Cardiac fibroblast (primary cell): ENCODE measurements at regions not wholly inside any gene's neighbourhood (a gene's known extent, or its start where the extent isn't known, plus 50 kb on each side); places are given as distances from the start of the nearest gene placed in this dataset.

ENCODE experiments used
- DNase-seq, 2 donors: peaks; one replicate each; pipeline versions ENCODE4 v3.0.0 to v3.0.0-alpha.2; 2010; ENCODE audit warnings: low read depth in 2 of 2
- H3K4me3 ChIP-seq, 2 donors: replicated peaks in 1 of 2; 1 replicate in 1 of 2; 2 replicates in 1 of 2; pipeline ENCODE4 v1.5.1; 2011; ENCODE audit warnings: low read depth in 2 of 2, low read length in 2 of 2, mild to moderate bottlenecking in 2 of 2, moderate library complexity in 1 of 2
- TF ChIP-seq, protein P1 (sequence below): IDR thresholded peaks from one replicate; pipeline ENCODE4 v1.5.1; 2011; ENCODE audit warnings: low read depth, mild to moderate bottlenecking, low read length, inconsistent platforms

DNA sequence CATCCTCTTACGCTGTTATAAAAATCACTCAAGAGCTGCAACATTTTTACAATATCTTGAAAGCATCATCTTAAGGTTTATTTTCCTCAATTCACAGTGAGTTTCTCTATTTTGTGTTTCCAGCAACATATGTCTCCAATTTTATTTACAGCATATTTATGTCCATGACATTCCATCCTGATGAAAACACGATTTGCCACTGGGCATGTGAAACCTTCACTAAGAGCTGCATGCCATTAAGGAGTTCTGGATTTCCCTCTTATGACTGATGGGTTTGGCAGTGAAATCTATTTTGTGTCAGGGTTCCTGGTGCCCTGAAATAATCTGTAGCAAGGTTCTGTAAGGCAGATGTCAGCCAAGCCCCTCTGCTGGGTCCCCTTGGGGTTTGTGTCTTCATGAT lies 527.6 kb upstream of the KLF12 start:
- no peak for DNase-seq
- TF ChIP-seq, protein P1, sequence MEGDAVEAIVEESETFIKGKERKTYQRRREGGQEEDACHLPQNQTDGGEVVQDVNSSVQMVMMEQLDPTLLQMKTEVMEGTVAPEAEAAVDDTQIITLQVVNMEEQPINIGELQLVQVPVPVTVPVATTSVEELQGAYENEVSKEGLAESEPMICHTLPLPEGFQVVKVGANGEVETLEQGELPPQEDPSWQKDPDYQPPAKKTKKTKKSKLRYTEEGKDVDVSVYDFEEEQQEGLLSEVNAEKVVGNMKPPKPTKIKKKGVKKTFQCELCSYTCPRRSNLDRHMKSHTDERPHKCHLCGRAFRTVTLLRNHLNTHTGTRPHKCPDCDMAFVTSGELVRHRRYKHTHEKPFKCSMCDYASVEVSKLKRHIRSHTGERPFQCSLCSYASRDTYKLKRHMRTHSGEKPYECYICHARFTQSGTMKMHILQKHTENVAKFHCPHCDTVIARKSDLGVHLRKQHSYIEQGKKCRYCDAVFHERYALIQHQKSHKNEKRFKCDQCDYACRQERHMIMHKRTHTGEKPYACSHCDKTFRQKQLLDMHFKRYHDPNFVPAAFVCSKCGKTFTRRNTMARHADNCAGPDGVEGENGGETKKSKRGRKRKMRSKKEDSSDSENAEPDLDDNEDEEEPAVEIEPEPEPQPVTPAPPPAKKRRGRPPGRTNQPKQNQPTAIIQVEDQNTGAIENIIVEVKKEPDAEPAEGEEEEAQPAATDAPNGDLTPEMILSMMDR: no peak
- H3K4me3 ChIP-seq: no peak overlapping the region

DNA sequence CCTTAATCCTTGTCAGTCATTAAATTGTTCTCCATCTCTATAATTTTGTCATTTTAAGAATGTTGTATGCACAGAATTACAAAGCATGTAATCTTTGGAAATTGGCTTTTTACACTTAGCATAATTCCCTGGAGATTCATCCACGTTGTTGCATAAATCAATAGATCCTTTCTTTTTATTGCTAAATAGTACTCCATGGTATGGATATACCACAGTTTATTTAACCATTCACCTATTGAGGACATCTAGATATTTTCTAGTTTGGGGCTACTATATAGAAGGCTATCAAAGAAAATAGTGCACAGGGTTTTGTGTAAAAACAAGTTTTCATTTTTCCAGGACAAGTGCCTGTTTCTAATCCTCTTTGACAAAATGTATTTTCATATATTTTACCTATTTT lies 523.6 kb upstream of the KLF12 start:
- TF ChIP-seq, protein P1: no peak
- DNase-seq: no peak
- H3K4me3 ChIP-seq: no peak overlapping the region

DNA sequence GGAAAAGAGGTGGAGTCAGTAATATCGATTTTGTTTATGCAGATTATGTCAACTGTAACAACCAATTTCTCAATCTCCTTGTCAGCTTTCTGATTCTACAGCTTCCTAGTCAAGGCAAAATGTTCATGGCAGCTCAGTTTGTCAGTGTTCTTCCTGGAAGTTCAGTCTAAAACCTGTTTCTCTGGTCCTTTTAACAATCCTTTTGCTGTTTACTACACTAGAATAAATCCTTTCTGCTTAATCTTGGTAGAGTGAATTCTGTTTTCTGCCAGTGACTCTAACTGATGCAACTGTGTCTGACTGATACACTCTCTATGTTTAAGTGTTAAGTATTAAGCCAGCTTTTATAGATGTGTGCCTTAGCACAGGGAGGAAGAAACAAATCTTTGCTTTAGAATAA lies 516.9 kb upstream of the KLF12 start:
- no peak for DNase-seq
- H3K4me3 ChIP-seq: no peak overlapping the region

GRCh38 chr13:74647991-74648390 lies 513.8 kb upstream of the KLF12 start:
- DNase-seq: no peak
- TF ChIP-seq, protein P1: no peak
- H3K4me3 ChIP-seq: no peak overlapping the region

More for the DNA sequence above, 516.9 kb upstream of the KLF12 start:
- TF ChIP-seq, protein P1: no peak

DNA sequence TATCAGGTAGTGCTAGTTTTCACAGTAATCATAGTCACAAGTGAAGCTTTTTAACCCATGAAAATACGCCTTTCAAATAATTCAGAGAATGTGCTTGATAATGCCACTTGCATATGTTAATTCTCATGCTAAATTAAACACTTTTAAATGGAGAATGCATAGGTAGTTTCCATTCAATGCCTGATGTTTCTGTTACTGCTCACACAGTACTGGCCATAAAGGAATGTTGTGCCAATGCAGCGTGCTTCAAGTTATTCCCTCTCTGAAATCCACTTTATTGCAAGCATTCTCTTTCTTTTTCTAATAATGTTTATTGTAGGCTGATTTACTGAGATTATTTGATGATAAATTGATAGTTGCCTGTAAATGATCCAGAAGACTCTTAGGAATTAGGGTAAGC lies 513.0 kb upstream of the KLF12 start:
- no peak for DNase-seq
- no peak overlapping the region for H3K4me3 ChIP-seq
- TF ChIP-seq, protein P1: no peak

DNA sequence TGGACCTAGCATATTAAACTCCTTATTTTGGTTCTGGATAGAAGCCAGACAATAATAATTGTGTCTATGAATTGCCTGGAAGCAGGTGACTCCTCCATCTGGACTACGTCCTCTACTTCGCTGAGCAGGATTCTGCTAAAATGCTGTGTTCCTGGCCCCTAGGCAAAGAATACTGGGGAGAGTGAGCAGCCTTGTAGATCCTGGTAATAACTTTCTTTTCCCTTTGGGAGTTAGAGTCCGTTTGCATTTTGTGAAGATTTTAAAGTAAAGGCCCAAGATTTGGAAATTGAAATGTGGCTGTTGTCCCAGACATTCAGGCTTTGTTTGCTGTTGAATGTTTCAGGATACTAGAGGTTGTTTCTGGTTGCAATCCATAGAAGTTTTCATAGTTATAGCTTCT lies 511.9 kb upstream of the KLF12 start:
- DNase-seq: no peak
- no peak overlapping the region for H3K4me3 ChIP-seq
- TF ChIP-seq, protein P1: no peak

GRCh38 chr13:74645586-74645985 lies 511.4 kb upstream of the KLF12 start:
- DNase-seq: no peak
- no peak overlapping the region for H3K4me3 ChIP-seq
- TF ChIP-seq, protein P1: no peak
